Esophagus squamous epithelium (tissue), 5 donors: ENCODE measurements at regions not wholly inside any gene's neighbourhood (a gene's known extent, or its start where the extent isn't known, plus 50 kb on each side); places are given as distances from the start of the nearest gene placed in this dataset.

ENCODE experiments used
- DNase-seq: peaks from one replicate; lab custom pipeline; 2025; lab: John Stamatoyannopoulos, UW
- H3K27ac ChIP-seq, 4 donors: fragments of 200-600 bp; sonication (generic); one replicate each; pipeline ENCODE4 v1.5.1; 2016 to 2019; ENCODE audit warnings: mild to moderate bottlenecking in 1 of 4
- H3K27me3 ChIP-seq, 4 donors: fragments of 200-600 bp; sonication (generic); 1 replicate in 3 of 4; 2 replicates in 1 of 4; pipeline versions ENCODE4 v1.5.1 to v1.6.0; 2017 to 2021; ENCODE audit warnings: antibody characterized with exemption in 1 of 4
- H3K36me3 ChIP-seq, 3 donors: fragments of 200-600 bp; sonication (generic); one replicate each; pipeline ENCODE4 v1.5.1; 2016 to 2019
- H3K4me1 ChIP-seq, 3 donors: fragments of 200-600 bp; sonication (generic); one replicate each; pipeline ENCODE4 v1.5.1; 2017 to 2019
- H3K4me3 ChIP-seq, 4 donors: fragments of 200-600 bp; sonication (generic); 1 replicate in 3 of 4; 2 replicates in 1 of 4; pipeline ENCODE4 v1.5.1; 2016 to 2019; ENCODE audit warnings: mild to moderate bottlenecking in 2 of 4, moderate library complexity in 1 of 4
- H3K9me3 ChIP-seq, 3 donors: fragments of 200-600 bp; sonication (generic); one replicate each; pipeline ENCODE4 v1.5.1; 2016 to 2019
- POLR2A ChIP-seq, 4 donors: fragments of 450-650 bp; IDR thresholded peaks; one replicate each; pipeline ENCODE4 v1.6.1; 2017; ENCODE audit warnings: antibody characterized with exemption in 4 of 4, mild to moderate bottlenecking in 4 of 4, moderate library complexity in 3 of 4
- WGBS, 2 donors: methylation state at CpG; one replicate each; pipeline ENCODE4 v1.1.5; 2018; 5-methylcytosine and 5-hydroxymethylcytosine counted together
- intact Hi-C: fragments of 100-400 bp; cut with DNase I; formaldehyde crosslinking; loops from one replicate; pipeline ENCODE4 v1.15.0; 2022
- TF ChIP-seq, protein P1 (sequence below), 6 experiments: fragments of 450-650 bp in 4 of 6; fragments of 200-600 bp in 2 of 6; sonication (generic) in 2 of 6; IDR thresholded peaks; one replicate each; pipeline ENCODE4 v1.5.1; 2016 to 2019; ENCODE audit warnings: antibody characterized with exemption in 6 of 6, mild to moderate bottlenecking in 4 of 6, moderate library complexity in 4 of 6
- donor health status: DM: yes; HTN: yes; CAD: no.

DNA sequence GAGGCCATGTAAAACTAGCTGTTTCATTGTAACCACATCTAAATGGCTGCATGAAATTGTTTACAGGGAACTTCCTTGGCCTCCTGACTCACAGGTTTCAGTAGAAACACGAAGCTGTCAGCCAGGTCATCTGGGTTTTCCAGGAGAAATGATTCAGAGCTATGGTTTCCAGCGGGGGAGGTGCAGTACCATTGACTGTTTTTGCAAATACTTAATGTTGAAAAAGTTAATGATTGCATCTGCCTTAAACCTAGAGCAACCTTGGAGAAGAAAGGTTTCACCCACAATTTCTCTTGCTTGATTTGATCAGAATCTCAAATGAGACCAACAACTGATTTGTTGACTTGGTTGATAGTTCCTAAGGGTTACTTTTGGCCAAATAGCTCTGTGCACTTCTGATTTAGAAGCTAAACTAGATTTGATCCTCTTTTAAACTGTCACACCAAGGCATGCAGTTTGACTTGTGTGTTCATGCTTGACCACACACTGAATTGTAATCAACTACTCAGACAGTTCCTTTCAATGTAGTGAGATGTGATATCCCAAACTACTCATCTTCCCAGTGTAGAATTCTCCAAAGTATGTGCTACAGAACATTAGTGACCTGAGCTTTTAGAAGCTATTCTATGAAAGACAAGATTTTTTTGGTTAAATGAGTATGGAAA, 193.5 kb upstream of the CHST9 start:
- no peak overlapping the region for H3K27ac ChIP-seq
- H3K36me3 ChIP-seq: no peaks in the 10 kb centered on the region
- TF ChIP-seq POLR2A (IDR thresholded peaks at IDR 0.05): no peak
- TF ChIP-seq, protein P1, sequence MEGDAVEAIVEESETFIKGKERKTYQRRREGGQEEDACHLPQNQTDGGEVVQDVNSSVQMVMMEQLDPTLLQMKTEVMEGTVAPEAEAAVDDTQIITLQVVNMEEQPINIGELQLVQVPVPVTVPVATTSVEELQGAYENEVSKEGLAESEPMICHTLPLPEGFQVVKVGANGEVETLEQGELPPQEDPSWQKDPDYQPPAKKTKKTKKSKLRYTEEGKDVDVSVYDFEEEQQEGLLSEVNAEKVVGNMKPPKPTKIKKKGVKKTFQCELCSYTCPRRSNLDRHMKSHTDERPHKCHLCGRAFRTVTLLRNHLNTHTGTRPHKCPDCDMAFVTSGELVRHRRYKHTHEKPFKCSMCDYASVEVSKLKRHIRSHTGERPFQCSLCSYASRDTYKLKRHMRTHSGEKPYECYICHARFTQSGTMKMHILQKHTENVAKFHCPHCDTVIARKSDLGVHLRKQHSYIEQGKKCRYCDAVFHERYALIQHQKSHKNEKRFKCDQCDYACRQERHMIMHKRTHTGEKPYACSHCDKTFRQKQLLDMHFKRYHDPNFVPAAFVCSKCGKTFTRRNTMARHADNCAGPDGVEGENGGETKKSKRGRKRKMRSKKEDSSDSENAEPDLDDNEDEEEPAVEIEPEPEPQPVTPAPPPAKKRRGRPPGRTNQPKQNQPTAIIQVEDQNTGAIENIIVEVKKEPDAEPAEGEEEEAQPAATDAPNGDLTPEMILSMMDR (IDR thresholded peaks at IDR 0.05): no peak
- intact Hi-C loops: loop anchor here (10.0 kb wide), 1 partner anchor 226 kb away; no protein-coding TSS in a partner anchor
- no peaks in the 10 kb centered on the region for H3K4me1 ChIP-seq
- DNase-seq: no peak
- H3K27me3 ChIP-seq: no peaks in the 10 kb centered on the region
- no peak overlapping the region for H3K4me3 ChIP-seq
- WGBS, 2 donors: 14 to 27% methylated on average over 2 of the region's 2 CpGs
- H3K9me3 ChIP-seq: no peaks in the 10 kb centered on the region

DNA sequence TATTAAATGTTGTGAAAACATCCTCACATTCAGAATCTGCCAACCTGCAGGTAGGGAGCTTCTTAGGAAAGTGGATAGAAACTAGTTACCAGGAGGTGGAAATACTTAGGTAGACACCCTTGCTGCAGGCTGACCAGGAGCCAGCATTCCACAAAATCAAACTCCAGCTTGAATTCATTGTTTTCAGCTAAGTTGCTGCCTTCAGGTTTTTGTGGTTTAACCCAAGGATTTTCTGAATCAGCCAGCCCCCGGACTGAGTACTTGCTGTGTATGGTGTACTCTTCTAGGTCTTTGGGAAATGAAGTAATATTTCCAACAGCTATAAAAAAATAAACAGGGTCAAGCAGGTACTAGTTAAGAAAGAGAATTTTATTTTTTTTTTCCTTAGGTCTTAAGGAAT, 192.1 kb upstream of the CHST9 start:
- no peak overlapping the region for H3K27ac ChIP-seq
- 48 to 60% methylated on average over 1 of the region's 1 CpG for WGBS, 2 donors
- no peak overlapping the region for H3K4me3 ChIP-seq
- no peaks in the 10 kb centered on the region for H3K9me3 ChIP-seq
- no peak for TF ChIP-seq POLR2A (IDR thresholded peaks at IDR 0.05)
- TF ChIP-seq, protein P1 (IDR thresholded peaks at IDR 0.05): no peak
- H3K36me3 ChIP-seq: no peaks in the 10 kb centered on the region
- H3K4me1 ChIP-seq: no peaks in the 10 kb centered on the region
- intact Hi-C loops: loop anchor here (10.0 kb wide), 1 partner anchor 228 kb away; no protein-coding TSS in a partner anchor
- DNase-seq: no peak
- H3K27me3 ChIP-seq: no peaks in the 10 kb centered on the region

DNA sequence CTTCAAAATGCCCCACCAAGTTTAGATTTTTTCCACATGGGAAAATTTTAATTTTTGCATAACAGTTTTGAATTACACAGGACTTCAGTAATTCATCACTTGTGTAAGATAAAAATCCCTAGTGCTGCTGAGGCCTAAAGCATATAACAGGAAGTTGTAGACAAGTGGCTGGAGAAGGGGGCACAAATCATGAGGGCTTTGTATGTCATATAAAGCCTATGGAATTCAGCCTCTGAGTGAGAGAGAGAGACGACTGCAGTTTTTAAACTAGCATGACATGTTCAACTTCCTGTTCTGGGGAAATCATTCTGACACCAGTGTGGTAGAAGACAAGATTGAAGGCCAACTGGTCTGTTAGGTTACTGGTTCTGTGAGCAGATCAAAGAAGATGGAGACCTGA, 187.3 kb upstream of the CHST9 start:
- WGBS, 2 donors: 20 to 35% methylated on average over 1 of the region's 1 CpG
- intact Hi-C loops: loop anchor here (10.0 kb wide), 1 partner anchor 232 kb away; no protein-coding TSS in a partner anchor
- Histone ChIP-seq H3K9me3 (no peaks in the 10 kb centered on the region), H3K27me3 (no peaks in the 10 kb centered on the region), H3K4me1 (no peaks in the 10 kb centered on the region), H3K27ac (no peak overlapping the region), H3K36me3 (no peaks in the 10 kb centered on the region), H3K4me3 (no peak overlapping the region)
- TF ChIP-seq, protein P1 (IDR thresholded peaks at IDR 0.05): no peak
- no peak for TF ChIP-seq POLR2A (IDR thresholded peaks at IDR 0.05)
- no peak for DNase-seq

DNA sequence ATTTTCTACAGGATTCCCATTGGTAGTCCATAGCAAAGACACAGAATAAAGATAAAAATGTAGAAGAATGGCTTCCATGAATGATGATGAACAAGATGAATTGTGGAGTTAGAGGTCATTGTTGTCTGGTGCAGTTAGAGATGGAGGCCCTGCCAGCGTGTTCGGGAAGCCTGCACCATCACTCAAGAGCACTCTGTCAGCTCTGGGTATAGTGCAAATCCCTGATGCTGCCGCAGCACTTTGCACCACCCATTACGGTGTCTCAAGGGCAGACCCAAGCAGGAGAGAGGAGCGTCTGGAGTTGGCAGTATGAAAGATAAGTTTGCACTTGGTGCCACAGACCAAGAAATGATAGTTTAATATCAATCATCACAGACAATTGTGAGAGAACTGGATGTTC, 181.6 kb upstream of the CHST9 start:
- no peak for TF ChIP-seq POLR2A (IDR thresholded peaks at IDR 0.05)
- TF ChIP-seq, protein P1 (IDR thresholded peaks at IDR 0.05): no peak
- no peak overlapping the region for H3K4me3 ChIP-seq
- H3K27me3 ChIP-seq: no peaks in the 10 kb centered on the region
- intact Hi-C loops: no loop called here
- no peak for DNase-seq
- no peak overlapping the region for H3K27ac ChIP-seq
- no peaks in the 10 kb centered on the region for H3K9me3 ChIP-seq
- 85% methylated on average over 5 of the region's 5 CpGs for WGBS, 2 donors
- no peaks in the 10 kb centered on the region for H3K36me3 ChIP-seq
- H3K4me1 ChIP-seq: no peaks in the 10 kb centered on the region

DNA sequence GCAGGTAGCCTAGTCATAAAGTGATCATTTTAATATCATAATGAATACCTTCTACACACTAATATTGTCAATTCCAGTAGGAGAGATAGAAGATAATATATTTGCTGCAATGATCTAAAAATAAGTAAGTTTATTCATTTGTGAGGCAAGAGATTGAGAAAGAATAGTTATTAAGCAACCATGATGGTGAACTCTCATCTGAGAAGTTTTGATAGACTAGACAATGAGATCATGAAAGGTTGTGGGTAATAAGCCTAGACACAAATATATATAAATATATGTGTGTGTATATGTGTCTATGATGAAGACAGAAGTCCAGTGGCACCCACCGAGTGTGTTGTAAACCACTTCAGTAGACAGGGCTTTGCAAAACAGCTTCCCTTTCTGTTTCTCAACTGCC, 181.0 kb upstream of the CHST9 start:
- DNase-seq: no peak
- Histone ChIP-seq H3K27me3 (no peaks in the 10 kb centered on the region), H3K36me3 (no peaks in the 10 kb centered on the region), H3K4me1 (no peaks in the 10 kb centered on the region), H3K27ac (no peak overlapping the region), H3K9me3 (no peaks in the 10 kb centered on the region), H3K4me3 (no peak overlapping the region)
- TF ChIP-seq POLR2A (IDR thresholded peaks at IDR 0.05): no peak
- TF ChIP-seq, protein P1 (IDR thresholded peaks at IDR 0.05): no peak
- 63 to 92% methylated on average over 1 of the region's 1 CpG for WGBS, 2 donors
- intact Hi-C loops: no loop called here
